Right lobe of liver (tissue), 6 donors: ENCODE measurements at regions not wholly inside any gene's neighbourhood (a gene's known extent, or its start where the extent isn't known, plus 50 kb on each side); places are given as distances from the start of the nearest gene placed in this dataset.

Experiments
- ATAC-seq, 4 donors: fragments of 200-7000 bp; cut with Tn5 transposase; one replicate each; pipeline ENCODE4 v1.9.1; 2020; ENCODE audit warnings: mild to moderate bottlenecking in 4 of 4, moderate library complexity in 4 of 4
- DNase-seq, 3 donors: peaks; one replicate each; pipeline ENCODE4 v3.0.0-alpha.2; 2020
- H3K27ac ChIP-seq, 3 donors: fragments of 200-600 bp; one replicate each; pipeline ENCODE4 v1.8.0; 2022
- H3K27me3 ChIP-seq, 2 donors: fragments of 200-600 bp; one replicate each; pipeline ENCODE4 v1.8.0; 2022
- H3K36me3 ChIP-seq, 4 donors: fragments of 200-600 bp; sonication (generic) in 1 of 4; one replicate each; pipeline versions ENCODE4 v1.5.1 to v1.8.0; 2017 to 2022; ENCODE audit warnings: control low read depth in 1 of 4
- H3K4me1 ChIP-seq, 4 donors: fragments of 200-600 bp; sonication (generic) in 1 of 4; one replicate each; pipeline versions ENCODE4 v1.5.1 to v1.8.0; 2017 to 2022; ENCODE audit warnings: control low read depth in 1 of 4
- H3K4me3 ChIP-seq, 3 donors: fragments of 200-600 bp; one replicate each; pipeline ENCODE4 v1.8.0; 2022
- H3K9me3 ChIP-seq, 4 donors: fragments of 200-600 bp; sonication (generic) in 1 of 4; one replicate each; pipeline versions ENCODE4 v1.5.1 to v1.8.0; 2017 to 2022; ENCODE audit warnings: control low read depth in 1 of 4
- CTCF ChIP-seq, 4 donors: fragments of 200-600 bp in 3 of 4; fragments of 450-650 bp in 1 of 4; IDR thresholded peaks; one replicate each; pipeline versions ENCODE4 v1.5.1 to v1.8.0; 2016 to 2022; ENCODE audit warnings: antibody characterized with exemption in 4 of 4, mild to moderate bottlenecking in 2 of 4
- POLR2A ChIP-seq: fragments of 450-650 bp; IDR thresholded peaks from one replicate; pipeline ENCODE4 v1.6.1; 2017; ENCODE audit warnings: antibody characterized with exemption, mild to moderate bottlenecking
- WGBS: methylation state at CpG from one replicate; pipeline ENCODE4 v1.1.6; 2018; ENCODE audit warnings: low coverage, low lambda C conversion rate; ENCODE audit not compliant: insufficient coverage; ENCODE audit errors: missing lambda C conversion rate; 5-methylcytosine and 5-hydroxymethylcytosine counted together
- intact Hi-C, 2 donors: fragments of 100-400 bp; cut with DNase I; formaldehyde crosslinking; loops; one replicate each; pipeline versions ENCODE4 v1.11.2 to v1.14.1; 2022
- donor health status: DM: no; HTN: yes; CAD: no.
- donor health status: DM: no; HTN: no; CAD: no.
- donor health status: DM: no; HTN: no; CAD: no.
- donor health status: DM: no; HTN: yes; CAD: no.
- donor health status: DM: no; HTN: yes; CAD: no.

DNA sequence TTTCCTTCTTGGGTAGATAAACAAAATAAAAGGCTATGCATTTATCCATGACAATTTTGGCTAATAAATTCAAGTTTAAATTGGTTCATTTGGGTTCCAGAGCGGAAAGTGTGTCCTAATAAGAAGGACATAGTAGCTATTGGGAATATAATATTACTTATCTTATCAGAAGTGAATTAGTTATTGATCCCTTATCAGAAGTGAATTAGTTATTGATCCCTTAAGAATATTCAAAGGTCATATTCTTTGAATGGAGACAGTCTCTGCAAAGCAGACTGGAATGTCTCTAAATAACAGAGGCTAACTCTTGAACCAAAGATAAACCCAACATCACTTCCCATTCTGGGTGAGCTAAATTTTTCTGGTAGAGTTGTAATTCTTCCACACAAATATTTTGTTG lies 290.7 kb upstream of the BCHE start:
- intact Hi-C loops: no loop called here
- Histone ChIP-seq H3K4me3 (no peak overlapping the region), H3K9me3 (no peaks in the 10 kb centered on the region), H3K4me1 (no peaks in the 10 kb centered on the region), H3K27me3 (no peaks in the 10 kb centered on the region), H3K27ac (no peak overlapping the region), H3K36me3 (no peaks in the 10 kb centered on the region)
- WGBS: 39% methylated on average over 1 of the region's 1 CpG
- DNase-seq (no peak), ATAC-seq (no peak)
- no peak for TF ChIP-seq POLR2A
- no peak for TF ChIP-seq CTCF (IDR thresholded peaks at IDR 0.05)

DNA sequence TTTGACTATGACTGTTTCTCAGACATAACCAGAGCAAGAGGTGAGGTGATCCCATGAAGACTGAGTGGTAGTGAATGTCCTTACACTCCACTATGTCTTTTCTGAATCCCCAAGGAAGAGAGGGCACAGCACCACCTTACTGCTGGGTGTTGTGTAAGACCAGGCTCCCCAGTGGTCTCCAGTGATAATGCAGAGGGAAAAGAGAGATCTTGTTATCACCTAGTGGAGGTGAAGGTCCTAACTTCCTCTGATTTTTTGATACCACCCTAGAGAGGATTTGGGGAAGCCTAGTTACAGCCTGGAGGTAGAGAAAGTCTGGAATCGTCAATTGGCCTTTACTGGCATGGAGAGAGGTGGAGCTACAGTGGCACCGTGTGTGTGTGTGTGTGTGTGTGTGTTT lies 288.0 kb upstream of the BCHE start:
- H3K36me3 ChIP-seq: no peaks in the 10 kb centered on the region
- ATAC-seq (no peak), DNase-seq (no peak)
- H3K27ac ChIP-seq: no peak overlapping the region
- intact Hi-C loops: no loop called here
- H3K27me3 ChIP-seq: no peaks in the 10 kb centered on the region
- no peaks in the 10 kb centered on the region for H3K9me3 ChIP-seq
- 48% methylated on average over 2 of the region's 2 CpGs for WGBS
- no peaks in the 10 kb centered on the region for H3K4me1 ChIP-seq
- TF ChIP-seq POLR2A: no peak
- TF ChIP-seq CTCF (IDR thresholded peaks at IDR 0.05): no peak
- no peak overlapping the region for H3K4me3 ChIP-seq

- TF ChIP-seq CTCF (IDR thresholded peaks at IDR 0.05) (no peak), POLR2A (no peak)
- ATAC-seq (no peak), DNase-seq (no peak)
- intact Hi-C loops: no loop called here
- Histone ChIP-seq H3K27me3 (no peaks in the 10 kb centered on the region), H3K27ac (no peak overlapping the region), H3K9me3 (no peaks in the 10 kb centered on the region), H3K4me1 (no peaks in the 10 kb centered on the region), H3K4me3 (no peak overlapping the region), H3K36me3 (no peaks in the 10 kb centered on the region)
Observed at GRCh38 chr3:166123576-166123975, 286.4 kb upstream of the BCHE start.

- Histone ChIP-seq H3K4me1 (no peaks in the 10 kb centered on the region), H3K36me3 (no peaks in the 10 kb centered on the region), H3K27ac (no peak overlapping the region), H3K9me3 (no peaks in the 10 kb centered on the region), H3K27me3 (no peaks in the 10 kb centered on the region), H3K4me3 (no peak overlapping the region)
- DNase-seq: no peak
- TF ChIP-seq CTCF (IDR thresholded peaks at IDR 0.05) (no peak), POLR2A (no peak)
- intact Hi-C loops: no loop called here
- no peak for ATAC-seq
Observed at GRCh38 chr3:166123088-166123487, 285.9 kb upstream of the BCHE start.

DNA sequence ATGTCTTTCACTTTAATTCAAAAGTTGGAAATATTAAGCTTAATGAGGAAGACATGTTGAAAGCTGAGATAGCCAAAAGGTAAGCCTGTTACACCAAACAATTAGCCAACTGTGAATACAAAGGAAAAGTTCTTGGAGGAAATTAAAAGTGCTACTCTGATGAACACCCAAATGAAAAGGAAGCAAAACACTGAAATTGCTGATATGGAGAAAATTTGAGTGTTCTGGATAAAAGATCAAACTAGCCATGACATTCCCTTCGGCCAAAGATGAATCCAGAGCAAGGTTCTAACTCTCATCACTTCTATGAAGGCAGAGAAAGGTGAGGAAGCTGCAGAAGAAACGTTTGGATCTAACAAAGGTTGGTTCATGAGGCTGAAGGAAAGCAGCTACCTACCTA lies 280.8 kb upstream of the BCHE start:
- ATAC-seq (no peak), DNase-seq (no peak)
- 8% methylated on average over 2 of the region's 2 CpGs for WGBS
- H3K27me3 ChIP-seq: no peaks in the 10 kb centered on the region
- H3K27ac ChIP-seq: no peak overlapping the region
- H3K9me3 ChIP-seq: no peaks in the 10 kb centered on the region
- no peaks in the 10 kb centered on the region for H3K36me3 ChIP-seq
- TF ChIP-seq CTCF (IDR thresholded peaks at IDR 0.05) (no peak), POLR2A (no peak)
- intact Hi-C loops: no loop called here
- no peak overlapping the region for H3K4me3 ChIP-seq
- H3K4me1 ChIP-seq: no peaks in the 10 kb centered on the region
